Uterus (tissue), 3 donors: ENCODE measurements at regions not wholly inside any gene's neighbourhood (a gene's known extent, or its start where the extent isn't known, plus 50 kb on each side); places are given as distances from the start of the nearest gene placed in this dataset.
"Not testable (repeated sequence)": the region's sequence is repeated elsewhere in the genome, so short reads cannot be mapped to it uniquely, and the experiment has no call there.

Experiments used
- DNase-seq, 2 donors: peaks; one replicate each; pipeline ENCODE4 v3.0.0-alpha.2; 2019 to 2020
- H3K27ac ChIP-seq, 2 donors: fragments of 200-600 bp; sonication (generic); 1 replicate in 1 of 2; 2 replicates in 1 of 2; pipeline ENCODE4 v1.5.1; 2016 to 2018
- H3K27me3 ChIP-seq, 2 donors: fragments of 200-600 bp; sonication (generic); one replicate each; pipeline ENCODE4 v1.5.1; 2018 to 2019; ENCODE audit warnings: control low read depth in 1 of 2
- H3K36me3 ChIP-seq, 2 donors: fragments of 200-600 bp; sonication (generic); one replicate each; pipeline ENCODE4 v1.5.1; 2019; ENCODE audit warnings: control low read depth in 1 of 2
- H3K4me1 ChIP-seq, 2 donors: fragments of 200-600 bp; sonication (generic); one replicate each; pipeline ENCODE4 v1.5.1; 2018 to 2019; ENCODE audit warnings: control low read depth in 1 of 2
- H3K4me3 ChIP-seq, 2 donors: fragments of 200-600 bp; sonication (generic); 1 replicate in 1 of 2; 2 replicates in 1 of 2; pipeline ENCODE4 v1.5.1; 2018 to 2019; ENCODE audit warnings: mild to moderate bottlenecking in 1 of 2
- H3K9me3 ChIP-seq, 2 donors: fragments of 200-600 bp; sonication (generic); one replicate each; pipeline ENCODE4 v1.5.1; 2019; ENCODE audit warnings: control low read depth in 1 of 2
- POLR2A ChIP-seq, 2 donors: fragments of 450-650 bp; IDR thresholded peaks; one replicate each; pipeline ENCODE4 v1.6.1; 2016; ENCODE audit warnings: antibody characterized with exemption in 2 of 2, mild to moderate bottlenecking in 1 of 2, moderate library complexity in 1 of 2
- intact Hi-C: fragments of 100-400 bp; cut with DNase I; formaldehyde crosslinking; loops from one replicate; pipeline ENCODE4 v1.15.1; 2023; ENCODE audit warnings: low total_unique reads
- TF ChIP-seq, protein P1 (sequence below), 4 experiments: fragments of 200-600 bp in 2 of 4; fragments of 450-650 bp in 2 of 4; sonication (generic) in 2 of 4; IDR thresholded peaks; one replicate each; pipeline ENCODE4 v1.5.1; 2016 to 2019; ENCODE audit warnings: antibody characterized with exemption in 4 of 4, mild to moderate bottlenecking in 2 of 4, moderate library complexity in 1 of 4
- donor health status: DM: yes; HTN: yes; CAD: no.

DNA sequence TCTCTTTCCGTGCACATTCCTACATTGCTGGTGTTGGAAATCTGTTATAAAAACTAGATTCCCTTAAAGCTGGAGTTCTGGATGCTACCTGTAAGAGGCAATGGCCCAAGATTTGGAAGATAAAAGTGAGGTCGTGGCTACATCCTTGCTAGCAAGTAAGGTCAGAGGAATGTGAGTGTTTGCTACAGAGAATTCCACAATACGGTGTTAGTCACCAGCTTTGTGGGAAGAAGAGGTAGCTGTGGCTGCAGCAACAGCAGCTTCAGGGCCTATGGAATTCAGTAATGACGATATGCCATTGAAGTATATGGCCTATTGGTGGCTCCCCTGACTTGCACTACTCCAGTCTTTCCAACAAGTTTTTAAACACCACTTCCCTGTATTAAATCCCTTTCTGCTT lies 227.7 kb upstream of the TMEM260 start:
- Histone ChIP-seq H3K27me3 (no peaks in the 10 kb centered on the region), H3K4me3 (no peak overlapping the region), H3K27ac (no peak overlapping the region), H3K9me3 (no peaks in the 10 kb centered on the region), H3K4me1 (no peaks in the 10 kb centered on the region), H3K36me3 (no peaks in the 10 kb centered on the region)
- TF ChIP-seq, protein P1, sequence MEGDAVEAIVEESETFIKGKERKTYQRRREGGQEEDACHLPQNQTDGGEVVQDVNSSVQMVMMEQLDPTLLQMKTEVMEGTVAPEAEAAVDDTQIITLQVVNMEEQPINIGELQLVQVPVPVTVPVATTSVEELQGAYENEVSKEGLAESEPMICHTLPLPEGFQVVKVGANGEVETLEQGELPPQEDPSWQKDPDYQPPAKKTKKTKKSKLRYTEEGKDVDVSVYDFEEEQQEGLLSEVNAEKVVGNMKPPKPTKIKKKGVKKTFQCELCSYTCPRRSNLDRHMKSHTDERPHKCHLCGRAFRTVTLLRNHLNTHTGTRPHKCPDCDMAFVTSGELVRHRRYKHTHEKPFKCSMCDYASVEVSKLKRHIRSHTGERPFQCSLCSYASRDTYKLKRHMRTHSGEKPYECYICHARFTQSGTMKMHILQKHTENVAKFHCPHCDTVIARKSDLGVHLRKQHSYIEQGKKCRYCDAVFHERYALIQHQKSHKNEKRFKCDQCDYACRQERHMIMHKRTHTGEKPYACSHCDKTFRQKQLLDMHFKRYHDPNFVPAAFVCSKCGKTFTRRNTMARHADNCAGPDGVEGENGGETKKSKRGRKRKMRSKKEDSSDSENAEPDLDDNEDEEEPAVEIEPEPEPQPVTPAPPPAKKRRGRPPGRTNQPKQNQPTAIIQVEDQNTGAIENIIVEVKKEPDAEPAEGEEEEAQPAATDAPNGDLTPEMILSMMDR (IDR thresholded peaks at IDR 0.05) = no peak
- no peak for TF ChIP-seq POLR2A (IDR thresholded peaks at IDR 0.05)
- no peak for DNase-seq
- intact Hi-C loops = no loop called here

GRCh38 chr14:56352999-56353398 lies 226.6 kb upstream of the TMEM260 start:
- H3K36me3 ChIP-seq = no peaks in the 10 kb centered on the region
- no peak for TF ChIP-seq POLR2A (IDR thresholded peaks at IDR 0.05)
- TF ChIP-seq, protein P1 (IDR thresholded peaks at IDR 0.05) = no peak
- no peaks in the 10 kb centered on the region for H3K27me3 ChIP-seq
- H3K4me1 ChIP-seq = no peaks in the 10 kb centered on the region
- no peak overlapping the region for H3K27ac ChIP-seq
- no peak for DNase-seq
- intact Hi-C loops = no loop called here
- H3K9me3 ChIP-seq = no peaks in the 10 kb centered on the region
- no peak overlapping the region for H3K4me3 ChIP-seq

DNA sequence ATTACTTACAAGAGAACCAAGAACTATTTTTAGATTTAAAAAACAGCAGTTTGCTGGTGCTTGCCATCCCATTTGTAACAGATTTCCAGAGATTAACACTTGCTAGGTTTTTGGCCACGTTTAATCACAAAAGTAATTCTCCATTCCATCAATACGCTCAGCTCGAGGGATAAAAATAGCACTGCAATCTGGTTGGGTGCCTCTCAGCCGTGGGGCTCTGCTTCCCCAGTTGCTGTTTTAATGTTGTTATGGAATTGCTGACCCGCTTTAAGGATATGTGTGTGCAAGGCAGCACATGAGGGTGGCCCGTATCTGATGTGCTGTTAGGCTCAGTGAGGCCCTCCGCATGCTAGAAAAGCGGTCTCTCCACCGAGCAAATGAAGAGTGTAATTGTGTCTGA lies 222.2 kb upstream of the TMEM260 start:
- TF ChIP-seq POLR2A (IDR thresholded peaks at IDR 0.05) = no peak
- TF ChIP-seq, protein P1 (IDR thresholded peaks at IDR 0.05) = no peak
- Histone ChIP-seq H3K9me3 (no peaks in the 10 kb centered on the region), H3K4me1 (no peaks in the 10 kb centered on the region), H3K4me3 (no peak overlapping the region), H3K27me3 (no peaks in the 10 kb centered on the region), H3K27ac (no peak overlapping the region), H3K36me3 (no peaks in the 10 kb centered on the region)
- DNase-seq = no peak
- intact Hi-C loops = no loop called here

- intact Hi-C loops = no loop called here
- DNase-seq = no peak
- Histone ChIP-seq H3K27me3 (no peaks in the 10 kb centered on the region), H3K36me3 (no peaks in the 10 kb centered on the region), H3K4me1 (no peaks in the 10 kb centered on the region), H3K4me3 (no peak overlapping the region), H3K9me3 (no peaks in the 10 kb centered on the region), H3K27ac (no peak overlapping the region)
- TF ChIP-seq, protein P1 (IDR thresholded peaks at IDR 0.05) = no peak
- no peak for TF ChIP-seq POLR2A (IDR thresholded peaks at IDR 0.05)
Observed at GRCh38 chr14:56358275-56358674, 221.3 kb upstream of the TMEM260 start.

GRCh38 chr14:56358851-56359614 lies 220.6 kb upstream of the TMEM260 start:
- no peaks in the 10 kb centered on the region for H3K9me3 ChIP-seq

GRCh38 chr14:56365663-56366062 lies 213.9 kb upstream of the TMEM260 start:
- H3K27ac ChIP-seq, H3K9me3 ChIP-seq, H3K4me1 ChIP-seq, intact Hi-C loops, DNase-seq, H3K27me3 ChIP-seq, H3K4me3 ChIP-seq, H3K36me3 ChIP-seq: not testable (repeated sequence)

More at GRCh38 chr14:56358851-56359614, 220.6 kb upstream of the TMEM260 start:
- intact Hi-C loops = no loop called here
- H3K4me1 ChIP-seq = no peaks in the 10 kb centered on the region
- no peak for DNase-seq
- TF ChIP-seq, protein P1 (IDR thresholded peaks at IDR 0.05) = no peak
- TF ChIP-seq POLR2A (IDR thresholded peaks at IDR 0.05) = no peak
- no peak overlapping the region for H3K4me3 ChIP-seq
- H3K27me3 ChIP-seq = no peaks in the 10 kb centered on the region
- H3K27ac ChIP-seq = no peak overlapping the region
- no peaks in the 10 kb centered on the region for H3K36me3 ChIP-seq
